ENCODE measurements at regions not wholly inside any gene's neighbourhood (a gene's known extent, or its start where the extent isn't known, plus 50 kb on each side); places are given as distances from the start of the nearest gene placed in this dataset.

GRCh38 chr10:28926932-28927331, 249.6 kb downstream of the BAMBI start:
- DNase-seq (ENCODE audit: low spot score): no peak

GRCh38 chr10:28928484-28928883, 251.2 kb downstream of the BAMBI start:
- no peak for DNase-seq (ENCODE audit: low spot score)

- DNase-seq (ENCODE audit: low spot score): no peak
Measured at GRCh38 chr10:28929942-28930341, 252.6 kb downstream of the BAMBI start.

- peak; percentile 29 for DNase-seq (ENCODE audit: low spot score)
Measured at GRCh38 chr10:28930514-28931495, 253.5 kb downstream of the BAMBI start.

- DNase-seq (ENCODE audit: low spot score): no peak
Measured at GRCh38 chr10:28935061-28935460, 257.7 kb downstream of the BAMBI start.

GRCh38 chr10:28937959-28938358, 260.6 kb downstream of the BAMBI start:
- DNase-seq (ENCODE audit: low spot score): no peak

- no peak for DNase-seq (ENCODE audit: low spot score)
Measured at GRCh38 chr10:28938745-28939144, 261.4 kb downstream of the BAMBI start.

- DNase-seq (ENCODE audit: low spot score): peak; percentile 39
Measured at GRCh38 chr10:28939281-28940157, 262.2 kb downstream of the BAMBI start.

- no peak for DNase-seq (ENCODE audit: low spot score)
Measured at GRCh38 chr10:28940158-28940888, 263.0 kb downstream of the BAMBI start.

GRCh38 chr10:28942012-28942411, 264.7 kb downstream of the BAMBI start:
- no peak for DNase-seq (ENCODE audit: low spot score)

GRCh38 chr10:28945959-28946358, 268.6 kb downstream of the BAMBI start:
- no peak for DNase-seq (ENCODE audit: low spot score)

- DNase-seq (ENCODE audit: low spot score): no peak
Measured at GRCh38 chr10:28946479-28946878, 269.2 kb downstream of the BAMBI start.

GRCh38 chr10:28947171-28947570, 269.9 kb downstream of the BAMBI start:
- no peak for DNase-seq (ENCODE audit: low spot score)

- no peak for DNase-seq (ENCODE audit: low spot score)
Measured at GRCh38 chr10:28948046-28948445, 270.7 kb downstream of the BAMBI start.

GRCh38 chr10:28949005-28950004, 272.0 kb downstream of the BAMBI start:
- no peak for DNase-seq (ENCODE audit: low spot score)

GRCh38 chr10:28951484-28951883, 274.2 kb downstream of the BAMBI start:
- DNase-seq (ENCODE audit: low spot score): no peak

- no peak for DNase-seq (ENCODE audit: low spot score)
Measured at GRCh38 chr10:28952523-28952922, 275.2 kb downstream of the BAMBI start.

- no peak for DNase-seq (ENCODE audit: low spot score)
Measured at GRCh38 chr10:28954211-28954610, 276.9 kb downstream of the BAMBI start.

- no peak for DNase-seq (ENCODE audit: low spot score)
Measured at GRCh38 chr10:28958468-28958867, 281.1 kb downstream of the BAMBI start.

GRCh38 chr10:28959850-28960501, 282.7 kb downstream of the BAMBI start:
- DNase-seq (ENCODE audit: low spot score): no peak

Measured in Ammon's horn (tissue), 1 donor.